ENCODE measurements at regions not wholly inside any gene's neighbourhood (a gene's known extent, or its start where the extent isn't known, plus 50 kb on each side); places are given as distances from the start of the nearest gene placed in this dataset.

GRCh38 chr2:208830203-208830602 is 423.6 kb downstream of the PTH2R start:
- intact Hi-C loops (cut with micrococcal nuclease) = no loop called here
- no peak overlapping the region for H3K4me2 ChIP-seq (ENCODE audit: low read length)
- H2AFZ ChIP-seq (ENCODE audit: low read length) = no peak overlapping the region
- no peak overlapping the region for H3K27ac ChIP-seq (ENCODE audit: low read length)
- CTCF ChIA-PET = no interaction called here
- DNase-seq (no peak), ATAC-seq (no peak)
- H3K79me2 ChIP-seq (ENCODE audit: low read length) = no peaks in the 10 kb centered on the region
- no peaks in the 10 kb centered on the region for H4K20me1 ChIP-seq (ENCODE audit: low read length)
- H3K9me3 ChIP-seq (ENCODE audit: low read length) = no peaks in the 10 kb centered on the region
- no peak for TF ChIP-seq EZH2phosphoT487 (IDR thresholded peaks at IDR 0.05; ENCODE audit: borderline replicate concordance, low read length)
- no peak for TF ChIP-seq CTCF (conservative IDR thresholded peaks at IDR 0.05; ENCODE audit: low read depth, low read length)
- TF ChIP-seq EZH2 (IDR thresholded peaks at IDR 0.05; ENCODE audit: low read length, unreplicated experiment) = no peak
- H3K9ac ChIP-seq (ENCODE audit: low read length) = no peak overlapping the region
- H3F3A ChIP-seq (ENCODE audit: low read length, unreplicated experiment) = no peaks in the 10 kb centered on the region
- no peak overlapping the region for H3K4me3 ChIP-seq (ENCODE audit: low read length)
- H3K36me3 ChIP-seq (ENCODE audit: low read depth, low read length) = no peaks in the 10 kb centered on the region
- no peaks in the 10 kb centered on the region for H3K27me3 ChIP-seq (ENCODE audit: low read length)
- BruUV-seq (replicated peaks) = no TSS peak
- POLR2A ChIA-PET (ENCODE audit: unreplicated experiment) = no interaction called here
- H3K9me2 ChIP-seq (replicated peaks; ENCODE audit: low read length) = no peaks in the 10 kb centered on the region
- H3K4me1 ChIP-seq (ENCODE audit: insufficient read depth, low read length) = no peaks in the 10 kb centered on the region

GRCh38 chr2:208847651-208848050 is 441.1 kb downstream of the PTH2R start:
- BruUV-seq (replicated peaks) = no TSS peak
- no peak for ATAC-seq
- Histone ChIP-seq H3K4me3 (ENCODE audit: low read length) (no peak overlapping the region), H3K27ac (ENCODE audit: low read length) (no peak overlapping the region), H3K9me3 (ENCODE audit: low read length) (no peaks in the 10 kb centered on the region; the same call in 1 of the 2 replicates), H3K4me2 (ENCODE audit: low read length) (no peak overlapping the region), H3K79me2 (ENCODE audit: low read length) (no peaks in the 10 kb centered on the region), H3K9ac (ENCODE audit: low read length) (no peak overlapping the region), H3F3A (ENCODE audit: low read length, unreplicated experiment) (no peaks in the 10 kb centered on the region), H4K20me1 (ENCODE audit: low read length) (no peaks in the 10 kb centered on the region), H3K27me3 (ENCODE audit: low read length) (no peaks in the 10 kb centered on the region), H3K9me2 (replicated peaks; ENCODE audit: low read length) (no peaks in the 10 kb centered on the region), H3K4me1 (ENCODE audit: insufficient read depth, low read length) (no peaks in the 10 kb centered on the region), H3K36me3 (ENCODE audit: low read depth, low read length) (no peaks in the 10 kb centered on the region), H2AFZ (ENCODE audit: low read length) (no peak overlapping the region)
- POLR2A ChIA-PET (ENCODE audit: unreplicated experiment) = no interaction called here
- intact Hi-C loops (cut with micrococcal nuclease) = no loop called here
- CTCF ChIA-PET = no interaction called here
- TF ChIP-seq EZH2 (IDR thresholded peaks at IDR 0.05; ENCODE audit: low read length, unreplicated experiment) (no peak), CTCF (conservative IDR thresholded peaks at IDR 0.05; ENCODE audit: low read depth, low read length) (no peak), EZH2phosphoT487 (IDR thresholded peaks at IDR 0.05; ENCODE audit: borderline replicate concordance, low read length) (no peak)
- DNase-seq = no peak

- no TSS peak for BruUV-seq (replicated peaks)
- Histone ChIP-seq H3K9ac (ENCODE audit: low read length) (no peak overlapping the region), H3K9me3 (ENCODE audit: low read length) (peaks cover 9% of the 10 kb centered on the region; the same call in 1 of the 2 replicates), H3K4me3 (ENCODE audit: low read length) (no peak overlapping the region), H3K36me3 (ENCODE audit: low read depth, low read length) (no peaks in the 10 kb centered on the region), H3K4me1 (ENCODE audit: insufficient read depth, low read length) (no peaks in the 10 kb centered on the region), H2AFZ (ENCODE audit: low read length) (no peak overlapping the region), H3F3A (ENCODE audit: low read length, unreplicated experiment) (no peaks in the 10 kb centered on the region), H3K4me2 (ENCODE audit: low read length) (no peak overlapping the region), H3K9me2 (replicated peaks; ENCODE audit: low read length) (no peaks in the 10 kb centered on the region), H3K27me3 (ENCODE audit: low read length) (no peaks in the 10 kb centered on the region), H3K79me2 (ENCODE audit: low read length) (no peaks in the 10 kb centered on the region), H3K27ac (ENCODE audit: low read length) (no peak overlapping the region), H4K20me1 (ENCODE audit: low read length) (no peaks in the 10 kb centered on the region)
- TF ChIP-seq EZH2phosphoT487 (IDR thresholded peaks at IDR 0.05; ENCODE audit: borderline replicate concordance, low read length) (no peak), CTCF (conservative IDR thresholded peaks at IDR 0.05; ENCODE audit: low read depth, low read length) (no peak), EZH2 (IDR thresholded peaks at IDR 0.05; ENCODE audit: low read length, unreplicated experiment) (no peak)
- DNase-seq = no peak
- ChIA-PET POLR2A (ENCODE audit: unreplicated experiment) (no interaction called here), CTCF (no interaction called here)
- intact Hi-C loops (cut with micrococcal nuclease) = no loop called here
- no peak for ATAC-seq
Observed at GRCh38 chr2:208854717-208855116, 448.1 kb downstream of the PTH2R start.

All from PC-3 (cell line).